ENCODE measurements at regions not wholly inside any gene's neighbourhood (a gene's known extent, or its start where the extent isn't known, plus 50 kb on each side); places are given as distances from the start of the nearest gene placed in this dataset.

DNA sequence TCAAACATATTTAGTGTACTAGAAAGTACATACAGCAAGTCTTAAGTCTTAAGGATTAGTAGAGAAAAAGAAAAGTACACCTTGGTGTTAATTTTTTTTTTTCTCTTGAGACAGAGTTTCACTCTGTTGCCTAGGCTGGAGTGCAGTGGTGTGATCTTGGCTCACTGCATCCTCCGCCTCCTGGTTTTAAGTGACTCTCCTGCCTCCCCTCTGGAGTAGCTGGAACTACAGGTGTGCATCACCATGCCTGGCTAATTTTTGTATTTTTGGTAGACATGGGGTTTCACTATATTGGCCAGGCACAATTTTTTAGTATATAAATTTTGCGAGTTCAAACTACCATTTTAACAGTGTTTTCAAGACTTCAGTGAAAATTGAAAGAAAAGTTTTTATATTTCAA, 1941.1 kb upstream of the CDH6 start:
- H3K4me3 ChIP-seq, result no peak overlapping the region
- H3K4me1 ChIP-seq, result no peaks in the 10 kb centered on the region
- DNase-seq, result no peak
- H3K36me3 ChIP-seq, result no peaks in the 10 kb centered on the region
- intact Hi-C loops (cut with DNase I; ENCODE audit: low total_unique reads), result no loop called here
- H3K27ac ChIP-seq, result no peak overlapping the region
- no peaks in the 10 kb centered on the region for H3K27me3 ChIP-seq
- H3K9me3 ChIP-seq, result no peaks in the 10 kb centered on the region
- TF ChIP-seq, protein P1, sequence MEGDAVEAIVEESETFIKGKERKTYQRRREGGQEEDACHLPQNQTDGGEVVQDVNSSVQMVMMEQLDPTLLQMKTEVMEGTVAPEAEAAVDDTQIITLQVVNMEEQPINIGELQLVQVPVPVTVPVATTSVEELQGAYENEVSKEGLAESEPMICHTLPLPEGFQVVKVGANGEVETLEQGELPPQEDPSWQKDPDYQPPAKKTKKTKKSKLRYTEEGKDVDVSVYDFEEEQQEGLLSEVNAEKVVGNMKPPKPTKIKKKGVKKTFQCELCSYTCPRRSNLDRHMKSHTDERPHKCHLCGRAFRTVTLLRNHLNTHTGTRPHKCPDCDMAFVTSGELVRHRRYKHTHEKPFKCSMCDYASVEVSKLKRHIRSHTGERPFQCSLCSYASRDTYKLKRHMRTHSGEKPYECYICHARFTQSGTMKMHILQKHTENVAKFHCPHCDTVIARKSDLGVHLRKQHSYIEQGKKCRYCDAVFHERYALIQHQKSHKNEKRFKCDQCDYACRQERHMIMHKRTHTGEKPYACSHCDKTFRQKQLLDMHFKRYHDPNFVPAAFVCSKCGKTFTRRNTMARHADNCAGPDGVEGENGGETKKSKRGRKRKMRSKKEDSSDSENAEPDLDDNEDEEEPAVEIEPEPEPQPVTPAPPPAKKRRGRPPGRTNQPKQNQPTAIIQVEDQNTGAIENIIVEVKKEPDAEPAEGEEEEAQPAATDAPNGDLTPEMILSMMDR (IDR thresholded peaks at IDR 0.05), result no peak
- no peak for TF ChIP-seq EP300 (IDR thresholded peaks at IDR 0.05; ENCODE audit: low read depth)
- no peak for TF ChIP-seq POLR2A (IDR thresholded peaks at IDR 0.05)
- TF ChIP-seq POLR2AphosphoS5 (IDR thresholded peaks at IDR 0.05), result no peak
- WGBS, 2 donors (ENCODE audit: low coverage in 1 of 2), result 63 to 78% methylated on average over 2 of the region's 2 CpGs
- in situ Hi-C loops (cut with MboI; ENCODE audit: low pct_ligation_motif_present in 1 of 4, low pct_unique_long_range_greater_than_20kb in 1 of 4, low sequenced_read_pairs in 3 of 4), result no loop called here

- TF ChIP-seq POLR2AphosphoS5 (IDR thresholded peaks at IDR 0.05), result no peak
- TF ChIP-seq, protein P1 (IDR thresholded peaks at IDR 0.05), result no peak
- no peak for TF ChIP-seq POLR2A (IDR thresholded peaks at IDR 0.05)
- TF ChIP-seq EP300 (IDR thresholded peaks at IDR 0.05; ENCODE audit: low read depth), result no peak
- Histone ChIP-seq H3K27ac (no peak overlapping the region), H3K4me3 (no peak overlapping the region), H3K4me1 (no peaks in the 10 kb centered on the region), H3K36me3 (no peaks in the 10 kb centered on the region), H3K27me3 (no peaks in the 10 kb centered on the region), H3K9me3 (no peaks in the 10 kb centered on the region)
- intact Hi-C loops (cut with DNase I; ENCODE audit: low total_unique reads) (no loop called here), in situ Hi-C loops (cut with MboI; ENCODE audit: low pct_ligation_motif_present in 1 of 4, low pct_unique_long_range_greater_than_20kb in 1 of 4, low sequenced_read_pairs in 3 of 4) (no loop called here)
- 57 to 77% methylated on average over 2 of the region's 2 CpGs for WGBS, 2 donors (ENCODE audit: low coverage in 1 of 2)
- no peak for DNase-seq
Measured at GRCh38 chr5:29247346-29248028, 1946.0 kb upstream of the CDH6 start.

GRCh38 chr5:29240379-29240778, 1953.1 kb upstream of the CDH6 start:
- in situ Hi-C loops (cut with MboI; ENCODE audit: low pct_ligation_motif_present in 1 of 4, low pct_unique_long_range_greater_than_20kb in 1 of 4, low sequenced_read_pairs in 3 of 4), result no loop called here
- TF ChIP-seq, protein P1 (IDR thresholded peaks at IDR 0.05), result no peak
- no peak for TF ChIP-seq POLR2A (IDR thresholded peaks at IDR 0.05)
- no peak for TF ChIP-seq POLR2AphosphoS5 (IDR thresholded peaks at IDR 0.05)
- no peak for TF ChIP-seq EP300 (IDR thresholded peaks at IDR 0.05; ENCODE audit: low read depth)
- WGBS, 2 donors (ENCODE audit: low coverage in 1 of 2), result 94 to 100% methylated on average over 1 of the region's 1 CpG

GRCh38 chr5:29239606-29240005, 1953.9 kb upstream of the CDH6 start:
- Histone ChIP-seq H3K27me3 (no peaks in the 10 kb centered on the region), H3K4me1 (no peaks in the 10 kb centered on the region), H3K4me3 (no peak overlapping the region), H3K36me3 (no peaks in the 10 kb centered on the region), H3K9me3 (no peaks in the 10 kb centered on the region), H3K27ac (no peak overlapping the region)
- intact Hi-C loops (cut with DNase I; ENCODE audit: low total_unique reads), result no loop called here
- WGBS, 2 donors (ENCODE audit: low coverage in 1 of 2), result 82 to 86% methylated on average over 4 of the region's 4 CpGs
- DNase-seq, result no peak
- TF ChIP-seq, protein P1 (IDR thresholded peaks at IDR 0.05), result no peak
- TF ChIP-seq POLR2A (IDR thresholded peaks at IDR 0.05) (no peak), POLR2AphosphoS5 (IDR thresholded peaks at IDR 0.05) (no peak), EP300 (IDR thresholded peaks at IDR 0.05; ENCODE audit: low read depth) (no peak)
- in situ Hi-C loops (cut with MboI; ENCODE audit: low pct_ligation_motif_present in 1 of 4, low pct_unique_long_range_greater_than_20kb in 1 of 4, low sequenced_read_pairs in 3 of 4), result no loop called here

More at GRCh38 chr5:29240379-29240778, 1953.1 kb upstream of the CDH6 start:
- H3K36me3 ChIP-seq, result no peaks in the 10 kb centered on the region
- H3K4me3 ChIP-seq, result no peak overlapping the region
- H3K4me1 ChIP-seq, result no peaks in the 10 kb centered on the region
- H3K27me3 ChIP-seq, result no peaks in the 10 kb centered on the region
- DNase-seq, result no peak
- H3K9me3 ChIP-seq, result no peaks in the 10 kb centered on the region
- intact Hi-C loops (cut with DNase I; ENCODE audit: low total_unique reads), result no loop called here
- no peak overlapping the region for H3K27ac ChIP-seq
